Activated gamma-delta T cell treated with anti-CD3 and anti-CD28 coated beads, Interleukin-2, amount 50 U/mL, for 16 hours (primary cell): ENCODE measurements at regions not wholly inside any gene's neighbourhood (a gene's known extent, or its start where the extent isn't known, plus 50 kb on each side); places are given as distances from the start of the nearest gene placed in this dataset.

Source experiments
- DNase-seq: peaks from one replicate; pipeline ENCODE4 v3.0.0-alpha.2; 2020; ENCODE audit warnings: low read depth

GRCh38 chr5:125698420-125698819, 724.8 kb upstream of the GRAMD2B start:
- DNase-seq: no peak

- DNase-seq: no peak
These were observed 723.3 kb upstream of the GRAMD2B start for GRCh38 chr5:125699860-125700259.

- DNase-seq: no peak
These were observed 722.8 kb upstream of the GRAMD2B start for GRCh38 chr5:125700380-125700861.

GRCh38 chr5:125703616-125704015, 719.6 kb upstream of the GRAMD2B start:
- no peak for DNase-seq

- no peak for DNase-seq
These were observed 718.3 kb upstream of the GRAMD2B start for GRCh38 chr5:125704888-125705287.

- no peak for DNase-seq
These were observed 714.6 kb upstream of the GRAMD2B start for GRCh38 chr5:125708583-125708982.

GRCh38 chr5:125710745-125711144, 712.5 kb upstream of the GRAMD2B start:
- DNase-seq: no peak

GRCh38 chr5:125712397-125712796, 710.8 kb upstream of the GRAMD2B start:
- no peak for DNase-seq

- no peak for DNase-seq
These were observed 710.0 kb upstream of the GRAMD2B start for GRCh38 chr5:125713109-125713805.

- no peak for DNase-seq
These were observed 708.0 kb upstream of the GRAMD2B start for GRCh38 chr5:125715216-125715615.

GRCh38 chr5:125717209-125717608, 706.0 kb upstream of the GRAMD2B start:
- DNase-seq: no peak

- no peak for DNase-seq
These were observed 703.4 kb upstream of the GRAMD2B start for GRCh38 chr5:125719681-125720347.

GRCh38 chr5:125720348-125720685, 702.9 kb upstream of the GRAMD2B start:
- DNase-seq: no peak

- DNase-seq: no peak
These were observed 702.5 kb upstream of the GRAMD2B start for GRCh38 chr5:125720721-125721120.

- DNase-seq: no peak
These were observed 700.7 kb upstream of the GRAMD2B start for GRCh38 chr5:125722550-125722949.

- no peak for DNase-seq
These were observed 697.5 kb upstream of the GRAMD2B start for GRCh38 chr5:125725691-125726090.

GRCh38 chr5:125743939-125744338, 679.3 kb upstream of the GRAMD2B start:
- no peak for DNase-seq

GRCh38 chr5:125746917-125747316, 676.3 kb upstream of the GRAMD2B start:
- DNase-seq: no peak

GRCh38 chr5:125750147-125750860, 672.9 kb upstream of the GRAMD2B start:
- DNase-seq: no peak

GRCh38 chr5:125750861-125751186, 672.4 kb upstream of the GRAMD2B start:
- no peak for DNase-seq

GRCh38 chr5:125756456-125756855, 666.8 kb upstream of the GRAMD2B start:
- no peak for DNase-seq

GRCh38 chr5:125766706-125767105, 656.5 kb upstream of the GRAMD2B start:
- no peak for DNase-seq

- no peak for DNase-seq
These were observed 647.3 kb upstream of the GRAMD2B start for GRCh38 chr5:125775896-125776295.
